ENCODE measurements at regions not wholly inside any gene's neighbourhood (a gene's known extent, or its start where the extent isn't known, plus 50 kb on each side); places are given as distances from the start of the nearest gene placed in this dataset.

- TF ChIP-seq CTCF (conservative IDR thresholded peaks at IDR 0.05; ENCODE audit: low read depth, low read length) (no peak), POLR2A (IDR thresholded peaks at IDR 0.05; ENCODE audit: low read depth, low read length) (no peak), NFE2L2 (IDR thresholded peaks at IDR 0.05; ENCODE audit: low read depth, low read length) (no peak), BHLHE40 (IDR thresholded peaks at IDR 0.05; ENCODE audit: low read depth, low read length) (no peak), RFX5 (IDR thresholded peaks at IDR 0.05; ENCODE audit: low read depth, low read length) (no peak), RCOR1 (IDR thresholded peaks at IDR 0.05; ENCODE audit: insufficient replicate concordance, low read length) (no peak), MAFK (IDR thresholded peaks at IDR 0.05; ENCODE audit: low read depth, low read length) (no peak), FOS (IDR thresholded peaks at IDR 0.05; ENCODE audit: low read depth, low read length) (no peak), ELK1 (IDR thresholded peaks at IDR 0.05; ENCODE audit: borderline replicate concordance, low read depth, low read length) (no peak), USF2 (IDR thresholded peaks at IDR 0.05; ENCODE audit: low read depth, low read length) (no peak), SMC3 (IDR thresholded peaks at IDR 0.05; ENCODE audit: low read depth, low read length) (no peak), CHD1 (IDR thresholded peaks at IDR 0.05; ENCODE audit: low read depth, low read length) (no peak)
- H4K5ac ChIP-seq (ENCODE audit: low read depth, low read length): no peak overlapping the region
Observed at GRCh38 chr3:134713671-134714070, 62.8 kb upstream of the KY start.

More at GRCh38 chr3:134713671-134714070, 62.8 kb upstream of the KY start:
- Histone ChIP-seq H3K27me3 (ENCODE audit: control insufficient read depth, insufficient read depth, low read length) (peaks cover 1% of the 10 kb centered on the region; the same call in 1 of the 2 replicates), H2AFZ (replicated peaks; ENCODE audit: low read length, poor library complexity) (no peak overlapping the region), H3K4ac (ENCODE audit: low read depth, low read length) (no peak overlapping the region), H3K18ac (ENCODE audit: low read depth, low read length) (no peak overlapping the region), H2AK5ac (ENCODE audit: low read depth, low read length) (no peak overlapping the region), H3K9me1 (ENCODE audit: insufficient read depth, low read length) (peaks cover 3% of the 10 kb centered on the region; the same call in 1 of the 2 replicates), H3K9ac (ENCODE audit: low read depth, low read length) (no peak overlapping the region), H3K9me3 (ENCODE audit: control insufficient read depth, insufficient read depth, low read length) (no peaks in the 10 kb centered on the region), H4K20me1 (ENCODE audit: insufficient read depth, low read length) (no peaks in the 10 kb centered on the region), H4K8ac (ENCODE audit: low read depth in 2 of 2, low read length in 2 of 2) (no peak overlapping the region), H2BK120ac (ENCODE audit: low read depth, low read length) (no peak overlapping the region), H3K4me3 (ENCODE audit: insufficient read depth, low read depth, low read length) (no peak overlapping the region), H3K4me1 (ENCODE audit: control insufficient read depth, insufficient read depth, low read length) (no peaks in the 10 kb centered on the region), H2BK5ac (ENCODE audit: low read depth, low read length, poor library complexity, severe bottlenecking) (no peak overlapping the region), H3K4me2 (ENCODE audit: low read depth, low read length) (no peak overlapping the region), H3K23ac (ENCODE audit: low read depth, low read length) (no peak overlapping the region), H3K14ac (replicated peaks; ENCODE audit: low read depth, low read length) (no peak overlapping the region), H3K56ac (ENCODE audit: extremely low read depth, insufficient read depth, low read length) (no peak overlapping the region), H4K91ac (ENCODE audit: insufficient read depth, low read depth, low read length) (no peak overlapping the region), H2BK15ac (ENCODE audit: low read depth, low read length) (no peak overlapping the region), H3K27ac (ENCODE audit: insufficient read depth, low read length) (no peak overlapping the region), H3K36me3 (ENCODE audit: control insufficient read depth, insufficient read depth, low read length) (no peaks in the 10 kb centered on the region), H2AK9ac (replicated peaks; ENCODE audit: low read depth, low read length, poor library complexity) (no peak overlapping the region), H2BK20ac (ENCODE audit: low read depth, low read length) (no peak overlapping the region), H3K79me1 (ENCODE audit: low read depth in 1 of 2, low read length in 2 of 2) (no peaks in the 10 kb centered on the region)
- dilution Hi-C loops (cut with HindIII; ENCODE audit: low sequenced_read_pairs, unreplicated experiment): no loop called here
- in situ Hi-C loops (cut with MboI; ENCODE audit: low sequenced_read_pairs): no loop called here
- no peak for DNase-seq
- POLR2A ChIA-PET (ENCODE audit: unreplicated experiment): no interaction called here
- ATAC-seq (ENCODE audit: low read depth): no peak
- CTCF ChIA-PET: no interaction called here
- intact Hi-C loops (cut with micrococcal nuclease): no loop called here
- WGBS, 2 experiments (ENCODE audit: extremely low coverage in 2 of 2, insufficient read length in 1 of 2): 78% methylated on average over 3 of the region's 3 CpGs; no CpG with 5 or more reads in 1 of the 2 experiments
- BruUV-seq (replicated peaks): no TSS peak

All from IMR-90 (cell line).